NCI-H1930 (cell line): ENCODE measurements at regions not wholly inside any gene's neighbourhood (a gene's known extent, or its start where the extent isn't known, plus 50 kb on each side); places are given as distances from the start of the nearest gene placed in this dataset.
"Not testable (repeated sequence)": the region's sequence is repeated elsewhere in the genome, so short reads cannot be mapped to it uniquely, and the experiment has no call there.

Experiments
- DNase-seq, 2 experiments: peaks; one replicate each; lab custom pipeline; 2025; lab: John Stamatoyannopoulos, UW

- no peak for DNase-seq
Measured at GRCh38 chr12:127455347-127456265, 811.4 kb upstream of the TMEM132C start.

GRCh38 chr12:127457726-127458125 is 809.2 kb upstream of the TMEM132C start:
- no peak for DNase-seq

GRCh38 chr12:127459166-127459565 is 807.8 kb upstream of the TMEM132C start:
- no peak for DNase-seq

GRCh38 chr12:127459687-127460086 is 807.3 kb upstream of the TMEM132C start:
- DNase-seq = no peak

GRCh38 chr12:127463237-127463636 is 803.7 kb upstream of the TMEM132C start:
- DNase-seq = no peak

- no peak for DNase-seq
Measured at GRCh38 chr12:127469331-127469730, 797.6 kb upstream of the TMEM132C start.

GRCh38 chr12:127473766-127474165 is 793.2 kb upstream of the TMEM132C start:
- no peak for DNase-seq

GRCh38 chr12:127479256-127479655 is 787.7 kb upstream of the TMEM132C start:
- DNase-seq = no peak

- no peak for DNase-seq
Measured at GRCh38 chr12:127480775-127481314, 786.1 kb upstream of the TMEM132C start.

- no peak for DNase-seq
Measured at GRCh38 chr12:127482950-127483349, 784.0 kb upstream of the TMEM132C start.

GRCh38 chr12:127485528-127485927 is 781.4 kb upstream of the TMEM132C start:
- DNase-seq = no peak

GRCh38 chr12:127487031-127487430 is 779.9 kb upstream of the TMEM132C start:
- DNase-seq = no peak

GRCh38 chr12:127489061-127489460 is 777.9 kb upstream of the TMEM132C start:
- no peak for DNase-seq

- DNase-seq = no peak
Measured at GRCh38 chr12:127494961-127495915, 771.7 kb upstream of the TMEM132C start.

- DNase-seq = no peak
Measured at GRCh38 chr12:127496255-127496654, 770.7 kb upstream of the TMEM132C start.

GRCh38 chr12:127500512-127501035 is 766.4 kb upstream of the TMEM132C start:
- DNase-seq = no peak

GRCh38 chr12:127501916-127502315 is 765.1 kb upstream of the TMEM132C start:
- DNase-seq = no peak

- DNase-seq = no peak
Measured at GRCh38 chr12:127503246-127503645, 763.7 kb upstream of the TMEM132C start.

- not testable (repeated sequence) for DNase-seq
Measured at GRCh38 chr12:127503996-127504395, 763.0 kb upstream of the TMEM132C start.

- no peak for DNase-seq
Measured at GRCh38 chr12:127504874-127505273, 762.1 kb upstream of the TMEM132C start.

GRCh38 chr12:127507341-127507740 is 759.6 kb upstream of the TMEM132C start:
- no peak for DNase-seq
